Astrocyte (in vitro differentiated cells and primary cell): ENCODE measurements at regions not wholly inside any gene's neighbourhood (a gene's known extent, or its start where the extent isn't known, plus 50 kb on each side); places are given as distances from the start of the nearest gene placed in this dataset.

Experiments
- DNase-seq: peaks from one replicate; pipeline ENCODE4 v3.0.0-alpha.2; 2010; ENCODE audit warnings: low read depth
- FAIRE-seq: peaks from 2 replicates; lab custom pipeline; 2011; peaks lifted over from hg19 to GRCh38; lab: Jason Lieb, UNC
- H2AFZ ChIP-seq: 2 replicates; pipeline ENCODE4 v1.6.0; 2012; ENCODE audit warnings: low read depth, low read length, inconsistent platforms
- H3K27ac ChIP-seq: 2 replicates; pipeline ENCODE4 v1.5.1; 2011; ENCODE audit warnings: low read depth, low read length, inconsistent platforms
- H3K27me3 ChIP-seq: 2 replicates; pipeline ENCODE4 v1.6.0; 2011; ENCODE audit warnings: low read length, inconsistent platforms; ENCODE audit not compliant: insufficient read depth
- H3K36me3 ChIP-seq: 2 replicates; pipeline ENCODE4 v1.5.1; 2011; ENCODE audit warnings: low read length, inconsistent platforms; ENCODE audit not compliant: insufficient read depth
- H3K4me1 ChIP-seq: 2 replicates; pipeline ENCODE4 v1.5.1; 2011; ENCODE audit warnings: low read length, inconsistent platforms; ENCODE audit not compliant: insufficient read depth
- H3K4me2 ChIP-seq: 2 replicates; pipeline ENCODE4 v1.6.0; 2012; ENCODE audit warnings: low read length, inconsistent platforms
- H3K4me3 ChIP-seq: 2 replicates; pipeline ENCODE4 v1.5.1; 2011; ENCODE audit warnings: low read depth, mild to moderate bottlenecking, low read length, inconsistent platforms; ENCODE audit not compliant: insufficient read depth
- H3K79me2 ChIP-seq: 2 replicates; pipeline ENCODE4 v1.6.0; 2012; ENCODE audit warnings: mild to moderate bottlenecking, low read length, inconsistent platforms; ENCODE audit not compliant: insufficient read depth
- H3K9ac ChIP-seq: 2 replicates; pipeline ENCODE4 v1.6.0; 2012; ENCODE audit warnings: mild to moderate bottlenecking, low read length, inconsistent platforms
- H3K9me3 ChIP-seq: 2 replicates; pipeline ENCODE4 v1.5.1; 2012; ENCODE audit warnings: low read depth, mild to moderate bottlenecking, low read length, inconsistent platforms; ENCODE audit not compliant: insufficient read depth
- H4K20me1 ChIP-seq: 2 replicates; pipeline ENCODE4 v1.6.0; 2012; ENCODE audit warnings: low read length, inconsistent platforms; ENCODE audit not compliant: insufficient read depth
- H3K27ac Mint-ChIP-seq: one replicate; pipeline ENCODE4 v1.8.0; 2021; ENCODE audit warnings: mild to moderate bottlenecking, mixed read lengths; ENCODE audit not compliant: unreplicated experiment
- H3K27me3 Mint-ChIP-seq: one replicate; pipeline ENCODE4 v1.8.0; 2021; ENCODE audit warnings: low read depth, mixed read lengths; ENCODE audit not compliant: unreplicated experiment
- H3K36me3 Mint-ChIP-seq: one replicate; pipeline ENCODE4 v1.8.0; 2021; ENCODE audit warnings: low read depth, mixed read lengths; ENCODE audit not compliant: unreplicated experiment
- H3K4me1 Mint-ChIP-seq: one replicate; pipeline ENCODE4 v1.8.0; 2021; ENCODE audit warnings: low read depth, mixed read lengths; ENCODE audit not compliant: unreplicated experiment
- H3K4me3 Mint-ChIP-seq: one replicate; pipeline ENCODE4 v1.8.0; 2021; ENCODE audit warnings: mild to moderate bottlenecking, moderate library complexity, mixed read lengths; ENCODE audit not compliant: unreplicated experiment
- H3K9me3 Mint-ChIP-seq: one replicate; pipeline ENCODE4 v1.8.0; 2021; ENCODE audit warnings: mild to moderate bottlenecking, mixed read lengths; ENCODE audit not compliant: unreplicated experiment
- EZH2 ChIP-seq: IDR thresholded peaks from 2 replicates; pipeline ENCODE4 v1.6.1; 2012; ENCODE audit warnings: mild to moderate bottlenecking, low read length, inconsistent platforms; ENCODE audit not compliant: insufficient read depth
- TF ChIP-seq, protein P1 (sequence below): IDR thresholded peaks from 2 replicates; pipeline ENCODE4 v1.5.1; 2011; ENCODE audit warnings: low read depth, mild to moderate bottlenecking, inconsistent platforms, low read length, moderate library complexity; ENCODE audit not compliant: insufficient read depth

DNA sequence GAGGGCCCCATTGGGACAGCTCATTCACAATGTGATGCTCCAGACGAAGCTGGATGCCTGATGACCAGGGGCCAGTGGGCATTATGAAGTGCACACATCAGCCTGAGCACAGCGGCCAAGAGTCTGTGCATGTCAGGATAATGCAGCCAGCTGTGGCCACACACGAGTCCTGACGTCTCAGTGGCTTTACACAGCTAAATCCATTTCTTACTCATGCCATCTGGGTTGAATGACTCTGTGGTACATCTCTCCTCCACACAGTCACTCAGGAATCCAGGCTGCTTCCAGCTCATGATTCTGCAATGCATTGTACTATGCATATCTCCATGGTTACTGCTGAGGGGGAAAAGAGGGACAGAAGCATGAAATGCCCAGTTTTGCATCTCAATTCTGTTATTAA, 123.6 kb downstream of the PRLHR start:
- H3K4me1 ChIP-seq: no peaks in the 10 kb centered on the region
- H3K9ac ChIP-seq: peak overlapping the region; percentile 24
- H4K20me1 ChIP-seq: no peaks in the 10 kb centered on the region
- peaks cover 14% of the 10 kb centered on the region for H3K9me3 Mint-ChIP-seq
- DNase-seq: peak; percentile 47
- peaks cover 11% of the 10 kb centered on the region for H3K4me1 Mint-ChIP-seq
- H3K27me3 ChIP-seq: no peaks in the 10 kb centered on the region
- no peak for TF ChIP-seq EZH2
- TF ChIP-seq, protein P1, sequence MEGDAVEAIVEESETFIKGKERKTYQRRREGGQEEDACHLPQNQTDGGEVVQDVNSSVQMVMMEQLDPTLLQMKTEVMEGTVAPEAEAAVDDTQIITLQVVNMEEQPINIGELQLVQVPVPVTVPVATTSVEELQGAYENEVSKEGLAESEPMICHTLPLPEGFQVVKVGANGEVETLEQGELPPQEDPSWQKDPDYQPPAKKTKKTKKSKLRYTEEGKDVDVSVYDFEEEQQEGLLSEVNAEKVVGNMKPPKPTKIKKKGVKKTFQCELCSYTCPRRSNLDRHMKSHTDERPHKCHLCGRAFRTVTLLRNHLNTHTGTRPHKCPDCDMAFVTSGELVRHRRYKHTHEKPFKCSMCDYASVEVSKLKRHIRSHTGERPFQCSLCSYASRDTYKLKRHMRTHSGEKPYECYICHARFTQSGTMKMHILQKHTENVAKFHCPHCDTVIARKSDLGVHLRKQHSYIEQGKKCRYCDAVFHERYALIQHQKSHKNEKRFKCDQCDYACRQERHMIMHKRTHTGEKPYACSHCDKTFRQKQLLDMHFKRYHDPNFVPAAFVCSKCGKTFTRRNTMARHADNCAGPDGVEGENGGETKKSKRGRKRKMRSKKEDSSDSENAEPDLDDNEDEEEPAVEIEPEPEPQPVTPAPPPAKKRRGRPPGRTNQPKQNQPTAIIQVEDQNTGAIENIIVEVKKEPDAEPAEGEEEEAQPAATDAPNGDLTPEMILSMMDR: no peak
- H3K4me3 ChIP-seq: no peak overlapping the region
- peak overlapping the region; percentile 45 for H3K4me2 ChIP-seq
- no peak overlapping the region for H2AFZ ChIP-seq
- peak overlapping the region; percentile 74 for H3K27ac Mint-ChIP-seq
- no peak overlapping the region for H3K4me3 Mint-ChIP-seq
- no peaks in the 10 kb centered on the region for H3K36me3 ChIP-seq
- no peaks in the 10 kb centered on the region for H3K9me3 ChIP-seq
- peak overlapping the region; percentile 70 for H3K27ac ChIP-seq
- no peaks in the 10 kb centered on the region for H3K36me3 Mint-ChIP-seq
- no peaks in the 10 kb centered on the region for H3K79me2 ChIP-seq
- H3K27me3 Mint-ChIP-seq: peaks cover 20% of the 10 kb centered on the region
- no peak for FAIRE-seq

DNA sequence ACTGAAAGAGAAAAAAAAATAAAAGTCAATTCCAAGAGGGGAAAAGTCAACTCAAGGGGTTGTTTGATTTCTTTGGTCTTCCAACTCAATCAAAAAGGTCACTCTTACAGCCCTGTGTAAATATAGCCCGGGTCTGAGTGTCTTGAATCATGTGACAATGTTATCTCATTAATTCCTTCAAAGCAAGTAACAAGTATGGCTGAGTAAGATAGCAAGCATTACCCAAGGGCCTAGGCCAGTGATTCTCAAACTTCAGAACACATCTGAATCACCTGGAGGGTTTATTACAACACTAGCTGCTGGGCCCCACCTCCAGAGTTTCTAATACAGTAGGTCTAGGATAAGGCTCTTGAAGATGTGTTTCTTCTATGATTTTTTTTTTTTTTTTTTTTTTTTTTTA, 125.0 kb downstream of the PRLHR start:
- Histone ChIP-seq H3K79me2 (no peaks in the 10 kb centered on the region), H4K20me1 (no peaks in the 10 kb centered on the region), H3K9me3 (no peaks in the 10 kb centered on the region), H3K9ac (no peak overlapping the region), H3K4me1 (no peaks in the 10 kb centered on the region), H2AFZ (no peak overlapping the region), H3K4me3 (no peak overlapping the region), H3K4me2 (no peak overlapping the region), H3K36me3 (no peaks in the 10 kb centered on the region), H3K27ac (no peak overlapping the region), H3K27me3 (no peaks in the 10 kb centered on the region)
- peaks cover 14% of the 10 kb centered on the region for H3K9me3 Mint-ChIP-seq
- DNase-seq (no peak), FAIRE-seq (no peak)
- H3K27me3 Mint-ChIP-seq: peaks cover 20% of the 10 kb centered on the region
- H3K4me3 Mint-ChIP-seq: no peak overlapping the region
- H3K27ac Mint-ChIP-seq: no peak overlapping the region
- no peaks in the 10 kb centered on the region for H3K36me3 Mint-ChIP-seq
- TF ChIP-seq, protein P1: no peak
- no peak for TF ChIP-seq EZH2
- peaks cover 11% of the 10 kb centered on the region for H3K4me1 Mint-ChIP-seq

DNA sequence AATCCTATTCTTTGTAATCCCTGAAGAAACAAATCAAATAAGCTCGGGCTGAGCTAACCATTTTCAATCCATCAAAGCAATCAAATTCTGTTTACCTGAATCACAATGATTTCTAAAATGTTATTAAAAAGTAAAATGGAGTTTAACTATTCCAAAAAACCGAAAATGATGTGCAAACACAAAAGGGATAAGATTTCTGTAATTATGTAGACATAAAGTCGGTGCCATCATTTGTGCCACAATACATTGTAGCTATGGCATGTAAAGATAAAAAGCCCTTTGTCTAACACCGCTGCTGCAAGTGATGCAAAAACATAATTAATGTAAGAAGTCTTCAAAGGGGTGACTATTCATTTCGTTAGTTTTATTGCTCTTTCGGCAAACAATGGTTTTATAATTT, 125.1 kb upstream of the FAM204A start:
- Histone ChIP-seq H3K79me2 (no peaks in the 10 kb centered on the region), H3K36me3 (no peaks in the 10 kb centered on the region), H3K9ac (no peak overlapping the region), H3K4me1 (no peaks in the 10 kb centered on the region), H3K4me3 (no peak overlapping the region), H3K9me3 (no peaks in the 10 kb centered on the region), H2AFZ (no peak overlapping the region), H3K27me3 (no peaks in the 10 kb centered on the region), H3K27ac (no peak overlapping the region), H3K4me2 (no peak overlapping the region), H4K20me1 (no peaks in the 10 kb centered on the region)
- H3K27me3 Mint-ChIP-seq: peaks cover 26% of the 10 kb centered on the region
- peaks cover 10% of the 10 kb centered on the region for H3K9me3 Mint-ChIP-seq
- peaks cover 3% of the 10 kb centered on the region for H3K4me1 Mint-ChIP-seq
- FAIRE-seq: no peak
- no peaks in the 10 kb centered on the region for H3K36me3 Mint-ChIP-seq
- H3K4me3 Mint-ChIP-seq: no peak overlapping the region
- DNase-seq: no peak
- TF ChIP-seq EZH2: no peak
- TF ChIP-seq, protein P1: no peak
- no peak overlapping the region for H3K27ac Mint-ChIP-seq
